ENCODE measurements at regions not wholly inside any gene's neighbourhood (a gene's known extent, or its start where the extent isn't known, plus 50 kb on each side); places are given as distances from the start of the nearest gene placed in this dataset.

DNA sequence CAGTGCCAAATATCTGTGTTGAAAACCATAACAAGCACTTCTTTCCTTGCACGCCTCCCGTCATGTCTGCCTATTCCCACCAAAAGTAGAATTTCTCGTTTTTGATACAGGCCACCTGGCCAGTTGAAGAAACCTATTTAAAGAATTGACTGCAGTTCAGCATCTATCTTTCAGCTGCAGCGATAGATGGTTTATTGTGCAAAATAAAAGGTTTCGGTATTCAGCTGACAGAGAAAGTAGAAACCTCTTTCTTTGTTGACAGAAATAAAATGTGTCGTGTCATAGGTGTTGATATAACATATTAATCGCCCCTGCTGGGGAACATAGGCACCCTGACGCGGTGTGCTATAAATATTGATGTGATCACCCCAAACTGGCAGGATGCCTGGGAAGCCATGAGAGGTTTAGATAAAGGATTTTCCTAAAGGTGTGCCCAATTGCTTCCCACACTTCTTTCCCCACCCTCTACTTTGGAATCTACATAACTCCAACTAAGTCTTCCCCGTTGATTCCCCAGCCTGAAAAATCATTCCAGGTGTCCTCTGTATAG is 570.4 kb downstream of the CCDC85A start:
- TF ChIP-seq, protein P1, sequence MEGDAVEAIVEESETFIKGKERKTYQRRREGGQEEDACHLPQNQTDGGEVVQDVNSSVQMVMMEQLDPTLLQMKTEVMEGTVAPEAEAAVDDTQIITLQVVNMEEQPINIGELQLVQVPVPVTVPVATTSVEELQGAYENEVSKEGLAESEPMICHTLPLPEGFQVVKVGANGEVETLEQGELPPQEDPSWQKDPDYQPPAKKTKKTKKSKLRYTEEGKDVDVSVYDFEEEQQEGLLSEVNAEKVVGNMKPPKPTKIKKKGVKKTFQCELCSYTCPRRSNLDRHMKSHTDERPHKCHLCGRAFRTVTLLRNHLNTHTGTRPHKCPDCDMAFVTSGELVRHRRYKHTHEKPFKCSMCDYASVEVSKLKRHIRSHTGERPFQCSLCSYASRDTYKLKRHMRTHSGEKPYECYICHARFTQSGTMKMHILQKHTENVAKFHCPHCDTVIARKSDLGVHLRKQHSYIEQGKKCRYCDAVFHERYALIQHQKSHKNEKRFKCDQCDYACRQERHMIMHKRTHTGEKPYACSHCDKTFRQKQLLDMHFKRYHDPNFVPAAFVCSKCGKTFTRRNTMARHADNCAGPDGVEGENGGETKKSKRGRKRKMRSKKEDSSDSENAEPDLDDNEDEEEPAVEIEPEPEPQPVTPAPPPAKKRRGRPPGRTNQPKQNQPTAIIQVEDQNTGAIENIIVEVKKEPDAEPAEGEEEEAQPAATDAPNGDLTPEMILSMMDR (IDR thresholded peaks at IDR 0.05; ENCODE audit: low read depth, low read length): no peak

DNA sequence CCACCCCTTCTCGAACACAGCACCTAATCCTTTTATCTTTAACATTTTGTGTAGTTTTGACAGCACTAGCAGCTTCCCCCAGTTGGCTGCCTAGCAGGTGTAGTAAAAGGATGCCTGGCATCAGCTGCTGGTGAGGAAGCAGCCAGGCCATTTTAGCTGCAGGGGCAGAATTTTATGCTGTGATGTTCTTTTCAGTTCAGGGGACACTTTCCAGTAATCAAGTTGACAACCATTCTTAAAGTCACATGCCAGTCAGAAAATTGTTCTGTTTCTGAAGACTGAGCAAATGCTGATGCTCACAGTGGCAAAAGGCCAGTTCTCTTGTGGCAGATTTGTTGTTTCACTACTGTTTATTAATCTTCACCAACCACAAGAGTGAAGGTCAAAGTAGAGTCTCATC is 570.8 kb downstream of the CCDC85A start:
- DNase-seq (ENCODE audit: extremely low read depth, low read depth): no peak
- TF ChIP-seq, protein P1 (IDR thresholded peaks at IDR 0.05; ENCODE audit: low read depth, low read length): no peak

More for the DNA sequence above, 570.4 kb downstream of the CCDC85A start:
- no peak for DNase-seq (ENCODE audit: extremely low read depth, low read depth)

DNA sequence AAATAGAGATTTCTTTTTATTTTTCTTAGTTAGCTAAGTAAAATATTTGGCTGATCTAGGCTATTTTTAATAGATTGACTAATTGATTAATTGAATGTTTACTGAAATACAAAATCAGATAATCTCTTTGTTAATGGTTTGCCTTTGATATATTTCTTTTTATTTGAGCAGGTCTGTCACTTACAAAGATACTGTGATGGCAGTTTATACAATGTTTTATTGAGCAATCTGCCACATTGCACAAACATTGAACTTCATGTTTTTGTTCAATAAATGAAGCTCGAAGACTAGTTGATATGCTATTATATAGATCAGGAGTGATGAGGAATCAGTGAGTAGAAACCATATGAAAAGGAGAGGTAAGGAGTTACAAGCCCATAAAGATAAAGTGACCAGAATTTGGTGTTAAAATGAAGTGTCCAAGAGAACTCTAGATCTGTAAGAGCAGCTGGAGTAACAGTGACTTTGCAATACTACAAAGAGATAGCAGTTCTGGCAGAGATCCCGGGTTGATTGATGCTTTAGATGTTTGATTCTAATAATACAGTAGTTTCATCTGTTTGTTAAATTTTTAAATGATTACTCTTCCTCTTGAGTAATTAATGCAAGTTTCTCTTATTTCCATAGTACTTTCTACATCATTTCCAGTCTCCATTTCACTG is 574.2 kb downstream of the CCDC85A start:
- DNase-seq (ENCODE audit: extremely low read depth, low read depth): no peak
- TF ChIP-seq, protein P1 (IDR thresholded peaks at IDR 0.05; ENCODE audit: low read depth, low read length): no peak

DNA sequence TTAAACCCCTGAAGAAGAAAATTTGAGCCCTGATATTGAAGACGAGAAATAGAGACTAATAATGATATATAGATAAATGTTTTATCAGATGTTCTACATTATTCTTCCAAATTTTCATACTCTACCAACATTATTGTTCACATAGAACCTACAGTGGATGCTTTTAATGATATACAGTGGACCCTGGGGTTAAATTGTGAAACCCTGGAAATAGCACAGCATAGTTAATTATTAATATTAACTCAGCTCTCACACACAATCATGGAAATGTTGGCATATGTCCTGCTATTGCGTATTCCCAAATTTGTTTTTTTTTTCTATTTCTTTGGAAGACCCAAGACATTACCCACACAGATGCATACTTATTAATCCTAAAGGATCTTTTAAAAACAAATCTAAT is 579.9 kb downstream of the CCDC85A start:
- TF ChIP-seq, protein P1 (IDR thresholded peaks at IDR 0.05; ENCODE audit: low read depth, low read length): no peak
- no peak for DNase-seq (ENCODE audit: extremely low read depth, low read depth)

DNA sequence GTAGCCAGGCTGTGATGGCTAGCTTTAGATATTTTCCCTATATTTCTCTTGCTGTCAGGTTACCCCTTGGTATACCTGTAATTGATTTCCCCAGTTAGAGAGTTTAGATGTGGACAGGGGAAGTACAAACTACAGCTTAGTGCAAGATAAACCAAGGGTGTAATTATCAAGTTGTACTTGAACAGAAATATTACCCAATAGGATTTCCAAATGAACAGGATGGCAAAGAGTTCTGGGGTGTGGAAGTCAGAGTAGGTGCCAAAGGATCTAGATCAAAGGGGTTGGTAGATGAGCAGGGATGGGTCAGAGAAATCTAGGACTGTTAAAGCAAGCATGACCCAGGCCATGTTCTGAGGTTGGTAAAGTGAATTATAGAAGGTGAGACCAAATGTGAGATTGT is 585.2 kb downstream of the CCDC85A start:
- TF ChIP-seq, protein P1 (IDR thresholded peaks at IDR 0.05; ENCODE audit: low read depth, low read length): no peak
- no peak for DNase-seq (ENCODE audit: extremely low read depth, low read depth)

DNA sequence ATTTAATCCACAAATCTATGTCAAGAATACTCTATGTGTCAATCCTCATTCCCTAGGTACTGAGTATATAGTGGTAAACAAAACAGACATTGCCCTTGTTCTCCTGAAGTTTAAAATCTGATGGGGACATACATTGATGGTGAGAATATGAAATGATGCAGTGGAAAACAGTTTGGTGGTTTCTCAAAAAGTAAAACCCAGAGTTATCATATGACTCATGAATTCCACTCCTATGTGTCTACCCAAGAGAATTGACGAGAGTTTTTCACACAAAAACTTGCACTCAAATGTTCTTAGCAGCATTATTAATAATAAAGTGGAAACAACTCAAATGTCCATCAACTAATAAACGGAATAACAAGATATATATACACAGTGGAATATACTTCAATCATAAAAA is 586.7 kb downstream of the CCDC85A start:
- TF ChIP-seq, protein P1 (IDR thresholded peaks at IDR 0.05; ENCODE audit: low read depth, low read length): no peak
- DNase-seq (ENCODE audit: extremely low read depth, low read depth): no peak

DNA sequence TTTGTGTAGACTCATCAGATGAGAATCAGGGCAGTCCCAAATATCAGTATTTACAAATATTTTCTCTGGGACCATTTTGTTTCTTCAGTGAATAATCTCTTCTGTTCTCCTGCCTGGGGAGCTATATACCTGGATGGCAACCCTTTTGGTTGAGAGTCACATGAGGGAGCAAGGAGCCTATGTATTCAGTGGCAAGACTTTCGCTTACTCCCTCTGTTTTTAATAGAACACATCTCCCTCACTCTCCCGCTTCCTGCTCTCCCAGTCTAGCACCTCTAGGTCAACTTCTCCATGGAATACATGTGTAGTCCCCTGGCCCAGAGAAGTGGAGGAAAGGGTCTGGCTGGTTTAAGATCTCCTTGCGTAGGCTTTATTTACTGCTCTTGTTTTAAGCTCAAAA is 600.3 kb downstream of the CCDC85A start:
- TF ChIP-seq, protein P1 (IDR thresholded peaks at IDR 0.05; ENCODE audit: low read depth, low read length): no peak
- no peak for DNase-seq (ENCODE audit: extremely low read depth, low read depth)

Data from AG09319 (cell line).